Kidney (tissue), 13 donors: ENCODE measurements at regions not wholly inside any gene's neighbourhood (a gene's known extent, or its start where the extent isn't known, plus 50 kb on each side); places are given as distances from the start of the nearest gene placed in this dataset.
A peak's percentile ranks its signal among the peaks of the same experiment; 100 is the strongest.

Experiments
- DNase-seq, 5 donors: peaks; one replicate each; pipeline ENCODE4 v3.0.0-alpha.2; 2013 to 2020
- FAIRE-seq: peaks from 2 replicates; lab custom pipeline; 2012; peaks lifted over from hg19 to GRCh38; lab: Jason Lieb, UNC
- H3K27ac ChIP-seq, 2 donors: one replicate each; pipeline ENCODE4 v1.7.0; 2013; ENCODE audit warnings: low read depth in 2 of 2, low read length in 2 of 2, inconsistent platforms in 1 of 2
- H3K27me3 ChIP-seq: one replicate; pipeline ENCODE4 v1.7.1; 2013; ENCODE audit warnings: low read length, inconsistent platforms; ENCODE audit not compliant: control insufficient read depth, insufficient read depth
- H3K36me3 ChIP-seq, 3 donors: one replicate each; pipeline versions ENCODE4 v1.7.0 to v1.7.1; 2013; ENCODE audit warnings: low read length in 3 of 3, control low read depth in 1 of 3, inconsistent platforms in 1 of 3; ENCODE audit not compliant: insufficient read depth in 3 of 3, control insufficient read depth in 2 of 3
- H3K4me1 ChIP-seq, 3 donors: one replicate each; pipeline versions ENCODE4 v1.7.0 to v1.7.1; 2013; ENCODE audit warnings: low read length in 3 of 3, inconsistent platforms in 1 of 3, low read depth in 1 of 3; ENCODE audit not compliant: control insufficient read depth in 2 of 3, insufficient read depth in 2 of 3
- H3K4me3 ChIP-seq, 3 donors: one replicate each; pipeline versions ENCODE4 v1.7.0 to v1.8.1; 2013; ENCODE audit warnings: low read length in 3 of 3, control low read depth in 1 of 3, inconsistent platforms in 1 of 3
- H3K9ac ChIP-seq, 3 donors: one replicate each; pipeline versions ENCODE4 v1.7.0 to v1.7.1; 2013; ENCODE audit warnings: low read length in 3 of 3, control low read depth in 1 of 3, inconsistent platforms in 1 of 3
- H3K9me3 ChIP-seq, 3 donors: one replicate each; pipeline versions ENCODE4 v1.7.0 to v1.7.1; 2013; ENCODE audit warnings: low read length in 3 of 3, control low read depth in 1 of 3, inconsistent platforms in 1 of 3; ENCODE audit not compliant: control insufficient read depth in 2 of 3, insufficient read depth in 1 of 3
- intact Hi-C: fragments of 100-400 bp; cut with DNase I; formaldehyde crosslinking; loops from one replicate; pipeline ENCODE4 v1.11.1; 2022
- TF ChIP-seq, protein P1 (sequence below): IDR thresholded peaks from 3 replicates; pipeline ENCODE4 v1.5.1; 2012; ENCODE audit warnings: mild to moderate bottlenecking, moderate library complexity, borderline replicate concordance; ENCODE audit not compliant: insufficient read depth; ENCODE audit errors: extremely low read depth
- donor health status: control.
- donor health status: control.
- donor health status: control.
- donor health status: control.
- donor health status: control.
- donor health status: DM: yes; HTN: yes; CAD: no.
- donor health status: Normal renal cell carcinoma (clear cell type).

DNA sequence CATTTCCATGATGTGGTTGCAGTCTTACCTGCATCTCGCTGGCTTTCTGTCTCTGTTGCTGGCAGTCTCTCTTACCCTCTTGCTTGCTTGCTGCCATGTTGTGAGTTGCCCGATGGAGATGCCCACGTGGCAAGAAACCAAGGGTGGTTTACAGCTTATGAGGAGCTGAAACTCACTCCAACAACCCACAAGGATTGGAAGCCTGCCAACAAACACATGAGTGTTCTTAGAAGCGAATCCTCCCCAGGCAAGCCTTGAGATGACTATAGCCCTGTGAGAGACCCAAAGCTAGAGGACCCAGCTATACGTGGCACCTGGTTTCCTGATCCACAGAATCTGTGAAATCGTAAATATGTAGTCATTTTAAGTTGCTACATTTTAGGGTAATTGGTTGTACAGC is 490.9 kb upstream of the ADAMTS9 start:
- DNase-seq (peak in 1 of 5 donors; percentile 47), FAIRE-seq (no peak)
- no peaks in the 10 kb centered on the region for H3K36me3 ChIP-seq
- H3K9ac ChIP-seq: no peak overlapping the region
- H3K27me3 ChIP-seq: no peaks in the 10 kb centered on the region
- no peaks in the 10 kb centered on the region for H3K9me3 ChIP-seq
- intact Hi-C loops: no loop called here
- TF ChIP-seq, protein P1, sequence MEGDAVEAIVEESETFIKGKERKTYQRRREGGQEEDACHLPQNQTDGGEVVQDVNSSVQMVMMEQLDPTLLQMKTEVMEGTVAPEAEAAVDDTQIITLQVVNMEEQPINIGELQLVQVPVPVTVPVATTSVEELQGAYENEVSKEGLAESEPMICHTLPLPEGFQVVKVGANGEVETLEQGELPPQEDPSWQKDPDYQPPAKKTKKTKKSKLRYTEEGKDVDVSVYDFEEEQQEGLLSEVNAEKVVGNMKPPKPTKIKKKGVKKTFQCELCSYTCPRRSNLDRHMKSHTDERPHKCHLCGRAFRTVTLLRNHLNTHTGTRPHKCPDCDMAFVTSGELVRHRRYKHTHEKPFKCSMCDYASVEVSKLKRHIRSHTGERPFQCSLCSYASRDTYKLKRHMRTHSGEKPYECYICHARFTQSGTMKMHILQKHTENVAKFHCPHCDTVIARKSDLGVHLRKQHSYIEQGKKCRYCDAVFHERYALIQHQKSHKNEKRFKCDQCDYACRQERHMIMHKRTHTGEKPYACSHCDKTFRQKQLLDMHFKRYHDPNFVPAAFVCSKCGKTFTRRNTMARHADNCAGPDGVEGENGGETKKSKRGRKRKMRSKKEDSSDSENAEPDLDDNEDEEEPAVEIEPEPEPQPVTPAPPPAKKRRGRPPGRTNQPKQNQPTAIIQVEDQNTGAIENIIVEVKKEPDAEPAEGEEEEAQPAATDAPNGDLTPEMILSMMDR: no peak
- no peak overlapping the region for H3K27ac ChIP-seq
- H3K4me3 ChIP-seq: no peak overlapping the region
- H3K4me1 ChIP-seq: no peaks in the 10 kb centered on the region

DNA sequence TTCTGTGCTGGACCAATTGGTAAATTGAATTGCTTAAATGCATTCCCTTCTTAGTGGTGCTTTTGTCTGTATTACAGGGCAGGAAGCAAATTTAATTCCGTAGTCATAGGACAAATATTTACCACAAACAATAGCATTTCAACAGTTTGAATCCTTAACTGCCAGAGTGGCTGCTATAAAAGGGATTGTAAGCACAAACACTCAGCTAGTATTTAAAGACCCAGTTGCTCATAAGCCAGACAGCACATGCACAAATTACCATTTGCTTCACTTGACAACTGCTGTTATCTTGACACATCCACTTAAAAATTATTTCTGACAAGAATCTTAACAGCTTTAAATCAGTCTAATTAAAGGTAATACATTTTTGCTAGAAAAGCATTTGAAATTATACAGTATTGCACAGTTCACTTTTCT is 490.2 kb upstream of the ADAMTS9 start:
- FAIRE-seq: no peak
- H3K9ac ChIP-seq: no peak overlapping the region
- no peak overlapping the region for H3K27ac ChIP-seq

DNA sequence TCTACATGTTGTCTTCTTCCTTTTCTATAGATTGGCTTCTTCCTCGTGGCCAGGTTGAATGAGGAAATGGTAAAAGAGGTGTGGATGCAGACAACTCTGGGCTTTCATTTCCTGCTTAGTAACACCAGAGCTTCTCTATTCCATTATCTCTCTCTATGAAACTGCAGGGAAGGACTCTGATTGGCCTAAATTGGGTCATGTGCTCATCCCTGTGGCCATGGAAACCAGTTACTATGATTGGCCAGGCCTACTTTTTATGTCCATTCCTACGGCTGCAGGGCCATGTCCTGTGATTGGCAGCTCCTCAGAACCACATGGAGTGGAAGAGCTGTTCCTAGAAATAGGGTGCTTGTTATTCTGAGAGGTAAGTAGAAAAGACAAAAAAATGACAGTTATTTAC is 486.9 kb upstream of the ADAMTS9 start:
- Histone ChIP-seq H3K9ac (no peak overlapping the region), H3K27ac (no peak overlapping the region), H3K27me3 (no peaks in the 10 kb centered on the region), H3K4me1 (no peaks in the 10 kb centered on the region), H3K9me3 (no peaks in the 10 kb centered on the region), H3K4me3 (no peak overlapping the region), H3K36me3 (no peaks in the 10 kb centered on the region)
- FAIRE-seq: no peak
- TF ChIP-seq, protein P1: no peak
- DNase-seq: no peak
- intact Hi-C loops: no loop called here

More for the DNA sequence above, 490.2 kb upstream of the ADAMTS9 start:
- Histone ChIP-seq H3K27me3 (no peaks in the 10 kb centered on the region), H3K4me1 (no peaks in the 10 kb centered on the region), H3K9me3 (no peaks in the 10 kb centered on the region), H3K36me3 (no peaks in the 10 kb centered on the region), H3K4me3 (no peak overlapping the region)
- DNase-seq: peak in 1 of 5 donors; percentile 39
- intact Hi-C loops: no loop called here
- TF ChIP-seq, protein P1: no peak

DNA sequence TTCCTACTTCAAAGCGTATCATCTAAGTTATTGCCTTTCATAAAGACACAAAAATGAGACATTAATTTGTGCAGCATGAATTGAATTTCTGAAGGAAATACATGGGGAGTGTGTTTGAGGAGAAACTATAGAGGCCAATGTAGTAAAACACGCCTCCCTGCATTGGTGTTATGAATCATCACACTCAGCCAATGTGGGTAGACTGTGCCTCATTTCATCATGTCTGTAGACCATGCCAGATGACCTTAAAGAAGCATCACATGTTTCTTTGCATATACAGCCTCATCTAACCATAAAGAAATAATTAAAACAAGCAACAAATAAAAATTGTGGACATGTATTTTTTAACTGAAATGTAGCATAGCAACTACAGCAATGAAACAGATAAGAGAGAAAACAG is 486.0 kb upstream of the ADAMTS9 start:
- Histone ChIP-seq H3K4me1 (no peaks in the 10 kb centered on the region), H3K27ac (no peak overlapping the region), H3K9ac (no peak overlapping the region), H3K27me3 (no peaks in the 10 kb centered on the region), H3K36me3 (no peaks in the 10 kb centered on the region), H3K4me3 (no peak overlapping the region), H3K9me3 (no peaks in the 10 kb centered on the region)
- intact Hi-C loops: no loop called here
- DNase-seq (no peak), FAIRE-seq (no peak)
- TF ChIP-seq, protein P1: no peak
